ENCODE measurements at regions not wholly inside any gene's neighbourhood (a gene's known extent, or its start where the extent isn't known, plus 50 kb on each side); places are given as distances from the start of the nearest gene placed in this dataset.

DNA sequence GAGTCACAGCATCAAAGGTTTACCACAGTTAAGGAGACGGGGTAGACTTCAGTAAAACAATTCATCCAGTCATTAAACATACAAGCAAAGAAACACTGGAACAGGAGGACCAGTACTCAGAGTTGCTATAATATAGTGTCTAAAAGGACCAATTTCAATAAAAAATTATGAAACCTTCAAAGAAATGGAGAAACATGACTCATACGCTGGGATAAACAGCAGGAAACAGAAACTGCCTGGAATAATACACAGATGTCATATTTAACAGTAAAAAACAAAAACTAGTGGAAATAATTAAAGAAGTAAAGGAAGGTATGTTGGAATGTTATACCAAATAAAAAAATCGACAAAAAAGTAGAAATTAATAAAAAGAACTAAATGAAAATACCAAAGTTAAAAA is 1075.9 kb downstream of the NR2F1-AS1 start:
- TF ChIP-seq POLR2A (IDR thresholded peaks at IDR 0.05) (no peak), EP300 (IDR thresholded peaks at IDR 0.05) (no peak), POLR2AphosphoS5 (IDR thresholded peaks at IDR 0.05) (no peak)
- TF ChIP-seq, protein P1, sequence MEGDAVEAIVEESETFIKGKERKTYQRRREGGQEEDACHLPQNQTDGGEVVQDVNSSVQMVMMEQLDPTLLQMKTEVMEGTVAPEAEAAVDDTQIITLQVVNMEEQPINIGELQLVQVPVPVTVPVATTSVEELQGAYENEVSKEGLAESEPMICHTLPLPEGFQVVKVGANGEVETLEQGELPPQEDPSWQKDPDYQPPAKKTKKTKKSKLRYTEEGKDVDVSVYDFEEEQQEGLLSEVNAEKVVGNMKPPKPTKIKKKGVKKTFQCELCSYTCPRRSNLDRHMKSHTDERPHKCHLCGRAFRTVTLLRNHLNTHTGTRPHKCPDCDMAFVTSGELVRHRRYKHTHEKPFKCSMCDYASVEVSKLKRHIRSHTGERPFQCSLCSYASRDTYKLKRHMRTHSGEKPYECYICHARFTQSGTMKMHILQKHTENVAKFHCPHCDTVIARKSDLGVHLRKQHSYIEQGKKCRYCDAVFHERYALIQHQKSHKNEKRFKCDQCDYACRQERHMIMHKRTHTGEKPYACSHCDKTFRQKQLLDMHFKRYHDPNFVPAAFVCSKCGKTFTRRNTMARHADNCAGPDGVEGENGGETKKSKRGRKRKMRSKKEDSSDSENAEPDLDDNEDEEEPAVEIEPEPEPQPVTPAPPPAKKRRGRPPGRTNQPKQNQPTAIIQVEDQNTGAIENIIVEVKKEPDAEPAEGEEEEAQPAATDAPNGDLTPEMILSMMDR (IDR thresholded peaks at IDR 0.05), result no peak
